Prostate gland (tissue), 2 donors: ENCODE measurements at regions not wholly inside any gene's neighbourhood (a gene's known extent, or its start where the extent isn't known, plus 50 kb on each side); places are given as distances from the start of the nearest gene placed in this dataset.
A peak's percentile ranks its signal among the peaks of the same experiment; 100 is the strongest.

Source experiments
- DNase-seq: peaks from one replicate; pipeline ENCODE4 v3.0.0-alpha.2; 2019; ENCODE audit warnings: low spot score
- H3K27ac ChIP-seq, 2 donors: fragments of 200-600 bp; sonication (generic); 2 replicates each; pipeline ENCODE4 v1.5.1; 2017 to 2019
- H3K27me3 ChIP-seq: fragments of 200-600 bp; sonication (generic); replicated peaks from 2 replicates; pipeline ENCODE4 v1.5.1; 2019; ENCODE audit not compliant: insufficient read depth
- H3K36me3 ChIP-seq, 2 donors: fragments of 200-600 bp; sonication (generic); 1 replicate in 1 of 2; 2 replicates in 1 of 2; pipeline versions ENCODE4 v1.5.1 to v1.8.1; 2017 to 2019
- H3K4me1 ChIP-seq: fragments of 200-600 bp; sonication (generic); replicated peaks from 2 replicates; pipeline ENCODE4 v1.5.1; 2019
- H3K4me3 ChIP-seq, 2 donors: fragments of 200-600 bp; sonication (generic); 2 replicates each; pipeline ENCODE4 v1.5.1; 2017 to 2019
- H3K9me3 ChIP-seq: fragments of 200-600 bp; sonication (generic); 2 replicates; pipeline ENCODE4 v1.5.1; 2017
- POLR2A ChIP-seq: fragments of 450-650 bp; IDR thresholded peaks from one replicate; pipeline ENCODE4 v1.6.1; 2016; ENCODE audit warnings: antibody characterized with exemption, mild to moderate bottlenecking
- POLR2AphosphoS5 ChIP-seq: sonication (generic); formaldehyde crosslinking; IDR thresholded peaks from one replicate; pipeline ENCODE4 v1.6.1; 2017; ENCODE audit warnings: antibody characterized with exemption
- WGBS: methylation state at CpG from one replicate; pipeline ENCODE4 v1.1.5; 2018; 5-methylcytosine and 5-hydroxymethylcytosine counted together
- intact Hi-C: fragments of 100-400 bp; cut with DNase I; formaldehyde crosslinking; loops from one replicate; pipeline ENCODE4 v1.14.2; 2022
- TF ChIP-seq, protein P1 (sequence below), 4 experiments: fragments of 200-600 bp in 2 of 4; fragments of 450-650 bp in 2 of 4; sonication (generic) in 2 of 4; IDR thresholded peaks; 1 replicate in 3 of 4; 2 replicates in 1 of 4; pipeline ENCODE4 v1.5.1; 2016 to 2019; ENCODE audit warnings: antibody characterized with exemption in 4 of 4, mild to moderate bottlenecking in 2 of 4, moderate library complexity in 2 of 4

DNA sequence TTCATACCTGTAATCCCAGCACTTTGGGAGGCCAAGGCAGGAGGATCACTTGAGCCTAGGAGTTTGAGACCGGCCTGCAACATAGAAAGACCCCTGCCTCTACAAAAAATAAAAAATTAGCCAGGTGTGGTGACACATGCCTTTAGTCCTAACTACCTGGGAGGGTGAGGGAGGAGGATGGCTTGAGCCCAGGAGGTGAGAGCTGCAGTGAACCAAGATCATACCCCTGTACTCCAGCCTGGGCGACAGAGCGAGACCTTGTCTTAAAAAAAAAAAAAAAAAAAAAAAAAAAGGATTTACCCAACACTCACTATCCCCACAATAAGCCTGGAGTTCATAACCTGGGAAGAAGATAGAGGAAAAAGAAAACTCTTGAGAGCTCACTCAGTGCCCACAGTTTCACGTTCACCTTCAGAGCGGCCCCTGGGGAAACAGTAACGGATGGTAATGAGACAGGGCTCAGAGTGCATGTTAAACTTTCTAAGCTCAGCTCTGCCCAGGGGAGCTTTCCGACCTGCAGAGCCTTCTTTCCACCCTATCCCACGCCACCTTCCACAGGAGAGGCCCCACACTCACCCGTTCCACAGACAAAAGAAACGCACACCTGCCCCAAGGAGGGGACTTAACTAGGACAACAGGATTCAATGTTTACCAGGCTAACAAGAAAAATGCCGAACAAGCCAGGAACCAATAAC lies 259.8 kb upstream of the KLF14 start:
- TF ChIP-seq POLR2AphosphoS5 = no peak
- TF ChIP-seq POLR2A = no peak
- TF ChIP-seq, protein P1, sequence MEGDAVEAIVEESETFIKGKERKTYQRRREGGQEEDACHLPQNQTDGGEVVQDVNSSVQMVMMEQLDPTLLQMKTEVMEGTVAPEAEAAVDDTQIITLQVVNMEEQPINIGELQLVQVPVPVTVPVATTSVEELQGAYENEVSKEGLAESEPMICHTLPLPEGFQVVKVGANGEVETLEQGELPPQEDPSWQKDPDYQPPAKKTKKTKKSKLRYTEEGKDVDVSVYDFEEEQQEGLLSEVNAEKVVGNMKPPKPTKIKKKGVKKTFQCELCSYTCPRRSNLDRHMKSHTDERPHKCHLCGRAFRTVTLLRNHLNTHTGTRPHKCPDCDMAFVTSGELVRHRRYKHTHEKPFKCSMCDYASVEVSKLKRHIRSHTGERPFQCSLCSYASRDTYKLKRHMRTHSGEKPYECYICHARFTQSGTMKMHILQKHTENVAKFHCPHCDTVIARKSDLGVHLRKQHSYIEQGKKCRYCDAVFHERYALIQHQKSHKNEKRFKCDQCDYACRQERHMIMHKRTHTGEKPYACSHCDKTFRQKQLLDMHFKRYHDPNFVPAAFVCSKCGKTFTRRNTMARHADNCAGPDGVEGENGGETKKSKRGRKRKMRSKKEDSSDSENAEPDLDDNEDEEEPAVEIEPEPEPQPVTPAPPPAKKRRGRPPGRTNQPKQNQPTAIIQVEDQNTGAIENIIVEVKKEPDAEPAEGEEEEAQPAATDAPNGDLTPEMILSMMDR (IDR thresholded peaks at IDR 0.05) = no peak
- intact Hi-C loops = no loop called here
- Histone ChIP-seq H3K27ac (peak overlapping the region; percentile 40 to 66), H3K27me3 (no peaks in the 10 kb centered on the region), H3K36me3 (no peaks in the 10 kb centered on the region), H3K9me3 (no peaks in the 10 kb centered on the region), H3K4me3 (no peak overlapping the region), H3K4me1 (peaks cover 44% of the 10 kb centered on the region)
- 70% methylated on average over 11 of the region's 11 CpGs for WGBS
- DNase-seq = no peak

DNA sequence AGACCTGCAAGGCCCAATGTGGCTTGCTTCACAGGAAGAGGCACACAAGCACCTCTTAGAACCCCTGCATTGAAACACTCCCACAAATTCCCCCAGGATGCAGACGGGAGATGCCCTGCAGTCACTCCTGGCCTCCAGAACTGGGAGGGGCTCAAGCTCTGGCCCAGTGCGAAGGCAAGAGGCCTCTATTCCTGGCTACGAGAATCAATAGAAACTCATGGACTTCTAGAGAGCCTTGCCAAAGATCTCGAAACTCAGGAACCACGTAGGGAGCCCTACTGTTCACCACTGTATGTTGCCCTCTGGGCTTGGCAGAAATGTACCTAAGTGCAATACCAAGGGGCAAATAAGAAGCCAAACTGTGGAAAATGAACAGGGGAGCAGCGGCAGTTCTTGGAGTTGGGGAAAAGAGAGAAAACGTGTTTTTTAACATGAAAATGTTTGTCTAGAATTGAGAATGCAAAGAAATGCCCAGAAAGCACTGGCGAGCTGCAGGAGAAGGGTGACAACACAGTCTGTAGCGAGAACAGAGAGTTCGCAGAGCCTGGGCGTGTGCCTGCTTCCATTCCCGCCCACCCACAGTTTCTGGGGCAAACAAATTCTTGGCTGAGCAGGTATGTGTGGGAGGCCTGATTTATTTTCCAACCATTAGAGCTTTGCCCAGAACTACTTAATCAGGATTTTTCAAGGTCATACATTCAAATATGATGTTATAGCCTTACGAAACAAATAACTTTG lies 260.5 kb upstream of the KLF14 start:
- Histone ChIP-seq H3K27me3 (no peaks in the 10 kb centered on the region), H3K4me1 (peaks cover 43% of the 10 kb centered on the region), H3K4me3 (no peak overlapping the region), H3K36me3 (no peaks in the 10 kb centered on the region), H3K9me3 (no peaks in the 10 kb centered on the region), H3K27ac (peak overlapping the region; percentile 40 to 66)
- peak; percentile 61 for DNase-seq
- TF ChIP-seq, protein P1 (IDR thresholded peaks at IDR 0.05) = no peak
- TF ChIP-seq POLR2AphosphoS5 = peak; percentile 55
- 16% methylated on average over 13 of the region's 13 CpGs for WGBS
- intact Hi-C loops = no loop called here

DNA sequence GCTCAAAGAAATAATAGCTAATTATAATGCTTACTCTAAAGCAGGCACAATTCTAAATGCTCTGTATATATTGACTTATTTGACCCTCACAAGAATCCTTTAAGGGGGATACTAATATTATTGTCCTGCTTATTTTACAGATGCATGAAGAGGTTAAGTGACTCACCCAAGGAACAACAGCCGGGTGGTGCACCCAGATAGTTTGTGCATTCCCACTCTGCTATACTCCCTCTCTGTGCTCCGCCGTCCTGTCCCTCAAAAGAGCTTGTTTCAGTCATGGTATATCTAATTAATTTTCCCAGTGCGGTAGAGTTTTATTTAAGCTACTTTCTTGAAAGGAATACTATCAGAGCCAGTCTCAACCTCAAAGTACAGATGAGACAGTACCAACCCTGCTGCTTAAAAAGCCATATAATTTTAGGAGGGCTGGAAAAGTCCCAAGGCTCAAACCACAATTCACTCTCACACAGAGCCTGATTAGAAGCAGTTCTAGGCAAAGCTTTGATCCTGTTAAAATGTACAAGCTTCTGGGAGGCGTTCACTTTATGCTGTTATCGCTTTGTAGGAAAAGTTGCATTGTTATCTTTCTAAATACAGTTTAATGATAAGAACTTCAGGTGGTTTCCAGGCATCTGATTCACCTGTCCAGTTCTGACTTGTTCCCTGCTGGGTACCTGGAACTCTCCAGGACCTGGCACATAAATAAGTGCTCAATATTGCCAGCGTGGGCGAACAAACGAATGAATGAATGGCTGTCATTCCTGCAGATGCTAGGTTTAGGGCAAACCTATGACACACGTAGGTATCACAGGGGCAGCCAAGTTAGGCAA lies 261.5 kb upstream of the KLF14 start:
- 29% methylated on average over 10 of the region's 10 CpGs for WGBS
- DNase-seq = peak; percentile 32
- intact Hi-C loops = no loop called here

DNA sequence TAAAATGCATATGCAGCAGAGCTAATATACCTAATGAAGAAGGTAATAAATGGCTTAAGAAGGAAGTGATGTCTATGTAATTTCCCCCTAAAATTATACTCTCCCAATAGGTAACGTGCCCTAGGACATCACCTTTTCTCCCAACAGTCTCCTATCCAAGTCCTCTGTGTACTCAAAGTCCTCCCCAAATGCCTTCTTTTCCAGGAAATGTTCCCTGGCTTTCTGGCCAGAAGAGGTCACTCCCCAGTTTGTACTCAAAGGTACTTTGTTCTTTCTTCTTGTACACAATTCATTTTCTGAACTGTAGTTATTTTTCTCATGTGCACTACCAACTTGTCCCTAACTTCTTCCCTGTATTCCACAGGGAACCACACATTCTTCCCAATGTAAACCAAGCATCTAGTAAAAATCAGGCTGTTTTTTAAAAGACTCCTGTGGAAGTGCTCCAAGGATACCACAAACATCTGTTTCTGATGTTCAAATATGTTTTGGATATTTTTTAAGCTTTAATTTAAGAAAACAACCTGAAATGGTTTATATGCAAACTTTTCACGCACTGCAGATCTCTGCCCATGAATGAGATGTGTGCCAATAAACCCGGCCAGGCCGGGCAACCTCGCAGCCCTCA lies 262.3 kb upstream of the KLF14 start:
- intact Hi-C loops = no loop called here
- H3K4me1 ChIP-seq = peaks cover 30% of the 10 kb centered on the region

More for the DNA sequence above, 261.5 kb upstream of the KLF14 start:
- Histone ChIP-seq H3K36me3 (no peaks in the 10 kb centered on the region), H3K4me3 (no peak overlapping the region), H3K9me3 (no peaks in the 10 kb centered on the region), H3K4me1 (peaks cover 38% of the 10 kb centered on the region), H3K27ac (peak overlapping the region; percentile 40 to 66), H3K27me3 (no peaks in the 10 kb centered on the region)
- TF ChIP-seq, protein P1 (IDR thresholded peaks at IDR 0.05) = no peak
- TF ChIP-seq POLR2AphosphoS5 = peak; percentile 17

More for the DNA sequence above, 262.3 kb upstream of the KLF14 start:
- WGBS = 11% methylated on average over 5 of the region's 5 CpGs
- H3K27ac ChIP-seq = peak overlapping the region; percentile 40 to 66
- TF ChIP-seq, protein P1 (IDR thresholded peaks at IDR 0.05) = no peak
- TF ChIP-seq POLR2A (no peak), POLR2AphosphoS5 (no peak)
- H3K36me3 ChIP-seq = no peaks in the 10 kb centered on the region
- no peaks in the 10 kb centered on the region for H3K27me3 ChIP-seq
- H3K9me3 ChIP-seq = no peaks in the 10 kb centered on the region
- H3K4me3 ChIP-seq = no peak overlapping the region
- DNase-seq = no peak
